IMR-90 (cell line): ENCODE measurements at regions not wholly inside any gene's neighbourhood (a gene's known extent, or its start where the extent isn't known, plus 50 kb on each side); places are given as distances from the start of the nearest gene placed in this dataset.

Experiments
- ATAC-seq: fragments of 200-7000 bp; cut with Tn5 transposase; 2 replicates; pipeline ENCODE4 v1.9.1; 2020; ENCODE audit warnings: low read depth, mild to moderate bottlenecking, moderate library complexity
- BruUV-seq: library from RNA; stranded (reverse); fragments of 400-500 nt; replicated peaks from 2 replicates; lab custom pipeline; 2021; lab: Mats Ljungman, UMichigan
- CTCF ChIA-PET: fragments of 300-600 bp; formaldehyde crosslinking; extraction: SDS; loops from one replicate; lab custom pipeline; 2021; ENCODE audit warnings: antibody characterized with exemption; lab: Yijun Ruan, JAX
- POLR2A ChIA-PET: fragments of 300-600 bp; sonication (Branson Sonifier 250); formaldehyde crosslinking; loops from one replicate; lab custom pipeline; 2022; ENCODE audit warnings: antibody characterized with exemption; ENCODE audit not compliant: unreplicated experiment; lab: Charles Lee
- DNase-seq: peaks from one replicate; pipeline ENCODE4 v3.0.0; 2013
- H2AFZ ChIP-seq: replicated peaks from 2 replicates; pipeline ENCODE3; 2013; ENCODE audit warnings: low read length, mild to moderate bottlenecking; ENCODE audit not compliant: poor library complexity
- H2AK5ac ChIP-seq: 2 replicates; pipeline ENCODE4 v1.6.1; 2013; ENCODE audit warnings: low read depth, low read length, inconsistent platforms
- H2AK9ac ChIP-seq: replicated peaks from 2 replicates; pipeline ENCODE3; 2013; ENCODE audit warnings: mild to moderate bottlenecking, low read depth, low read length, moderate library complexity; ENCODE audit not compliant: poor library complexity
- H2BK120ac ChIP-seq: 2 replicates; pipeline ENCODE4 v1.6.1; 2013; ENCODE audit warnings: low read depth, low read length, inconsistent platforms
- H2BK15ac ChIP-seq: 3 replicates; pipeline ENCODE4 v1.6.1; 2013; ENCODE audit warnings: low read depth, low read length, inconsistent platforms
- H2BK20ac ChIP-seq: 2 replicates; pipeline ENCODE4 v1.6.1; 2013; ENCODE audit warnings: low read depth, mild to moderate bottlenecking, inconsistent platforms, low read length, moderate library complexity
- H2BK5ac ChIP-seq: 2 replicates; pipeline ENCODE4 v1.6.1; 2013; ENCODE audit warnings: mild to moderate bottlenecking, low read depth, low read length, inconsistent platforms; ENCODE audit not compliant: poor library complexity, severe bottlenecking
- H3K14ac ChIP-seq: replicated peaks from 2 replicates; pipeline ENCODE4 v1.6.1; 2013; ENCODE audit warnings: low read depth, low read length, inconsistent platforms
- H3K18ac ChIP-seq: 2 replicates; pipeline ENCODE4 v1.6.1; 2013; ENCODE audit warnings: low read depth, low read length, control low read depth
- H3K23ac ChIP-seq: 2 replicates; pipeline ENCODE4 v1.6.1; 2013; ENCODE audit warnings: low read depth, low read length, inconsistent platforms
- H3K27ac ChIP-seq: 2 replicates; pipeline ENCODE4 v1.5.1; 2013; ENCODE audit warnings: mild to moderate bottlenecking, control low read depth, low read length; ENCODE audit not compliant: insufficient read depth
- H3K27me3 ChIP-seq: 2 replicates; pipeline ENCODE4 v1.6.1; 2013; ENCODE audit warnings: low read length; ENCODE audit not compliant: control insufficient read depth, insufficient read depth
- H3K36me3 ChIP-seq: 2 replicates; pipeline ENCODE4 v1.6.1; 2013; ENCODE audit warnings: low read length, mixed read lengths; ENCODE audit not compliant: control insufficient read depth, insufficient read depth
- H3K4ac ChIP-seq: 2 replicates; pipeline ENCODE4 v1.6.1; 2013; ENCODE audit warnings: low read depth, low read length, inconsistent platforms
- H3K4me1 ChIP-seq: 2 replicates; pipeline ENCODE4 v1.6.1; 2013; ENCODE audit warnings: low read length, mixed read lengths; ENCODE audit not compliant: control insufficient read depth, insufficient read depth
- H3K4me2 ChIP-seq: 2 replicates; pipeline ENCODE4 v1.6.1; 2013; ENCODE audit warnings: low read depth, mild to moderate bottlenecking, control low read depth, low read length, moderate library complexity
- H3K4me3 ChIP-seq: 2 replicates; pipeline ENCODE4 v1.5.1; 2013; ENCODE audit warnings: low read depth, mild to moderate bottlenecking, control low read depth, low read length, moderate library complexity; ENCODE audit not compliant: insufficient read depth
- H3K56ac ChIP-seq: 2 replicates; pipeline ENCODE4 v1.6.1; 2013; ENCODE audit warnings: low read length, inconsistent platforms; ENCODE audit not compliant: insufficient read depth; ENCODE audit errors: extremely low read depth
- H3K79me1 ChIP-seq, 2 experiments: 2 replicates each; pipeline ENCODE4 v1.6.1; 2013; ENCODE audit warnings: low read length in 2 of 2, inconsistent platforms in 1 of 2, low read depth in 1 of 2
- H3K9ac ChIP-seq: 2 replicates; pipeline ENCODE4 v1.6.1; 2013; ENCODE audit warnings: low read depth, low read length, control low read depth
- H3K9me1 ChIP-seq: 2 replicates; pipeline ENCODE4 v1.6.1; 2013; ENCODE audit warnings: low read length, inconsistent platforms; ENCODE audit not compliant: insufficient read depth
- H3K9me3 ChIP-seq: 2 replicates; pipeline ENCODE4 v1.6.1; 2013; ENCODE audit warnings: low read length; ENCODE audit not compliant: control insufficient read depth, insufficient read depth
- H4K20me1 ChIP-seq: 2 replicates; pipeline ENCODE4 v1.6.1; 2013; ENCODE audit warnings: low read length, inconsistent platforms; ENCODE audit not compliant: insufficient read depth
- H4K5ac ChIP-seq: 2 replicates; pipeline ENCODE4 v1.6.1; 2013; ENCODE audit warnings: mild to moderate bottlenecking, low read depth, low read length, control low read depth
- H4K8ac ChIP-seq, 2 experiments: 2 replicates each; pipeline ENCODE4 v1.6.1; 2013; ENCODE audit warnings: low read depth in 2 of 2, low read length in 2 of 2, control low read depth in 1 of 2, inconsistent platforms in 1 of 2
- H4K91ac ChIP-seq: 2 replicates; pipeline ENCODE4 v1.6.1; 2013; ENCODE audit warnings: low read depth, low read length, inconsistent platforms; ENCODE audit not compliant: insufficient read depth
- CHD1 ChIP-seq: IDR thresholded peaks from 2 replicates; pipeline ENCODE4 v1.6.1; 2012; ENCODE audit warnings: low read depth, low read length, improper control_type of control experiment
- CTCF ChIP-seq: conservative IDR thresholded peaks from 2 replicates; pipeline ENCODE4 v1.5.1; 2012; ENCODE audit warnings: mild to moderate bottlenecking, low read depth, low read length, improper control_type of control experiment
- FOS ChIP-seq: fragments of 150-350 bp; IDR thresholded peaks from 2 replicates; pipeline ENCODE4 v1.6.1; 2016; ENCODE audit warnings: low read depth, low read length
- MAFK ChIP-seq: IDR thresholded peaks from 2 replicates; pipeline ENCODE4 v1.6.1; 2012; ENCODE audit warnings: low read depth, low read length, improper control_type of control experiment
- NFE2L2 ChIP-seq: fragments of 150-350 bp; IDR thresholded peaks from 2 replicates; pipeline ENCODE4 v1.6.1; 2016; ENCODE audit warnings: low read depth, mild to moderate bottlenecking, low read length
- POLR2A ChIP-seq: IDR thresholded peaks from 2 replicates; pipeline ENCODE4 v1.6.1; 2012; ENCODE audit warnings: mild to moderate bottlenecking, low read depth, low read length
- RFX5 ChIP-seq: IDR thresholded peaks from 2 replicates; pipeline ENCODE4 v1.8.0; 2012; ENCODE audit warnings: low read depth, mild to moderate bottlenecking, low read length, moderate library complexity
- WGBS, 2 experiments: methylation state at CpG; one replicate each; pipeline versions ENCODE4 v1.1.5 to v1.1.7; 2013; ENCODE audit warnings: missing lambda C conversion rate in 2 of 2; ENCODE audit not compliant: insufficient read length in 1 of 2; ENCODE audit errors: extremely low coverage in 2 of 2; 5-methylcytosine and 5-hydroxymethylcytosine counted together
- dilution Hi-C: fragments of 300-500 bp; cut with HindIII; formaldehyde crosslinking; loops from one replicate; pipeline ENCODE4 v1.14.3; 2018; ENCODE audit warnings: low sequenced_read_pairs; ENCODE audit not compliant: unreplicated experiment
- in situ Hi-C: fragments of 300-500 bp; cut with MboI; formaldehyde crosslinking; loops from 3 replicates; pipeline ENCODE4 v1.14.3; 2019; ENCODE audit warnings: low sequenced_read_pairs, inconsistent platforms, mixed read lengths
- intact Hi-C: fragments of 100-400 bp; cut with micrococcal nuclease; formaldehyde crosslinking; loops from 2 replicates; pipeline ENCODE4 v1.10.0; 2022

GRCh38 chr15:91491101-91491950 lies 362.2 kb upstream of the SLCO3A1 start:
- intact Hi-C loops: no loop called here
- Histone ChIP-seq H3K27me3 (no peaks in the 10 kb centered on the region), H2BK120ac (peak overlapping the region; percentile 62; the same call in 1 of the 2 replicates), H3K23ac (no peak overlapping the region), H3K9ac (no peak overlapping the region), H4K5ac (no peak overlapping the region), H3K4me3 (no peak overlapping the region), H4K8ac (no peak overlapping the region), H2AFZ (peak overlapping the region; percentile 65), H3K9me3 (no peaks in the 10 kb centered on the region), H3K79me1 (no peaks in the 10 kb centered on the region), H2BK20ac (no peak overlapping the region), H3K9me1 (no peaks in the 10 kb centered on the region), H4K91ac (no peak overlapping the region), H3K4ac (no peak overlapping the region), H2BK5ac (no peak overlapping the region), H3K36me3 (no peaks in the 10 kb centered on the region), H2BK15ac (no peak overlapping the region), H3K4me2 (no peak overlapping the region), H2AK5ac (no peak overlapping the region), H3K56ac (no peak overlapping the region), H3K14ac (no peak overlapping the region), H4K20me1 (no peaks in the 10 kb centered on the region), H3K18ac (no peak overlapping the region), H3K4me1 (no peaks in the 10 kb centered on the region), H2AK9ac (no peak overlapping the region), H3K27ac (no peak overlapping the region)
- in situ Hi-C loops: no loop called here
- POLR2A ChIA-PET: no interaction called here
- dilution Hi-C loops: no loop called here
- WGBS, 2 experiments: no CpG with 5 or more reads among the region's 6 CpGs
- TF ChIP-seq FOS: no peak
- no peak for TF ChIP-seq NFE2L2
- TF ChIP-seq CTCF: no peak
- TF ChIP-seq CHD1: no peak
- no peak for TF ChIP-seq MAFK
- TF ChIP-seq RFX5: no peak
- no peak for TF ChIP-seq POLR2A
- no TSS peak for BruUV-seq
- peak; percentile 59; the same call in 1 of the 2 replicates for ATAC-seq
- CTCF ChIA-PET: interaction anchor here (0.6 kb wide), 1 partner anchor 53 kb away, joined by 3 read pairs; no protein-coding TSS in a partner anchor
- peak; percentile 54 for DNase-seq
